ENCODE measurements at regions not wholly inside any gene's neighbourhood (a gene's known extent, or its start where the extent isn't known, plus 50 kb on each side); places are given as distances from the start of the nearest gene placed in this dataset.
"Not testable (repeated sequence)": the region's sequence is repeated elsewhere in the genome, so short reads cannot be mapped to it uniquely, and the experiment has no call there.

DNA sequence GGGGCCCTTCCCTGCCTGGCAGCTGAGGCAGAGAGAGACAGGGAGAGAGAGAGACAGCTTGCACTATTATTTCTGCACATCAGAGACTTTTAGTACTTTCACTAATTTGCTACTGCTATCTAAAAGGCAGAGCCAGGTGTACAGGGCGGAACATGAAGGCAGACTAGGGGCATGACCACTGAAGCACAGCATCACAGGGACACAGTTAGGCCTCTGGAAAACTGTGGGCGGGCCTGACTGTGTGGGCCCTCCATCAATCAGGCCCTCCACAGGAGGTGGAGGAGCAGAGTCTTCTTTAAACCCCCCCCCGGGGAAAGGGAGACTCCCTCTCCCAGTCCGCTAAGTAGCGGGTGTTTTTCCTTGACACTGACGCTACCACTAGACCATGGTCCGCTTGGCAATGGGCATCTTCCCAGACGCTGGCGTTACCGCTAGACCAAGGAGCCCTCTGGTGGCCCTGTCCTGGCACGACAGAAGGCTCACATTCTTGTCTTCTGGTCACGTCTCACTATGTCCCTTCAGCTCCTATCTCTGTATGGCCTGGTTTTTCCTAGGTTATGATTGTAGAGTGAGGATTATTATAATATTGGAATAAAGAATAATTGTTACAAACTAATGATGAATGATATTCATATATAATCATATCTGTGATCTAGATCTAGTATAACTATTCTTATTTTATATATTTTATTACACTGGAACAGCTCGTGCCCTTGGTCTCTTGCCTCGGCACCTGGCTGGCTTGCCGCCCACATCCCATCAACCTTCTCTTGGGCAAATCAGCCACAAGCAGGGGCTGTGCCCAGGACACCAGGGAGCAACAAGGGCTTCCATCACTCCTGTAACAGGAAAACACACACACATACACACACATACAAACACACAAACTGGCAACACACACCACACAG, 60.7 kb upstream of the PPP2R2D start:
- H3K27me3 ChIP-seq (replicated peaks in 1 of 2; ENCODE audit: control insufficient read depth in 2 of 2, insufficient read depth in 2 of 2, low read length in 1 of 2); SMC1A ChIA-PET (ENCODE audit: uncharacterized antibody, unreplicated experiment); H3K9ac ChIP-seq (ENCODE audit: control insufficient read depth, insufficient read depth, low read length); CTCF ChIA-PET; FAIRE-seq; H4K20me1 ChIP-seq (ENCODE audit: control insufficient read depth, insufficient read depth); H3K27ac ChIP-seq (ENCODE audit: control insufficient read depth, insufficient read depth); ATAC-seq; H3K4me2 ChIP-seq (ENCODE audit: control insufficient read depth, insufficient read depth); DNase-seq (ENCODE audit: low read depth, low spot score); RAD21 ChIA-PET (ENCODE audit: unreplicated experiment); POLR2A ChIA-PET; H2AFZ ChIP-seq (ENCODE audit: control insufficient read depth, low read depth, low read length); BruUV-seq (replicated peaks); in situ Hi-C loops (cut with MboI); H3K36me3 ChIP-seq (ENCODE audit: control insufficient read depth in 2 of 2, insufficient read depth in 2 of 2, low read length in 1 of 2); H3K9me3 ChIP-seq (replicated peaks; ENCODE audit: control insufficient read depth, insufficient read depth, low read length); H3K4me1 ChIP-seq (ENCODE audit: control insufficient read depth, insufficient read depth, low read length); H3K79me2 ChIP-seq (ENCODE audit: control insufficient read depth, insufficient read depth, low read length); intact Hi-C loops (cut with micrococcal nuclease; ENCODE audit: unreplicated experiment); H3K4me3 ChIP-seq: not testable (repeated sequence)
- 51% methylated on average over 13 of the region's 15 CpGs for WGBS (ENCODE audit: insufficient coverage, insufficient replicate concordance, low lambda C conversion rate, missing lambda C conversion rate)
- TF ChIP-seq, protein P1, sequence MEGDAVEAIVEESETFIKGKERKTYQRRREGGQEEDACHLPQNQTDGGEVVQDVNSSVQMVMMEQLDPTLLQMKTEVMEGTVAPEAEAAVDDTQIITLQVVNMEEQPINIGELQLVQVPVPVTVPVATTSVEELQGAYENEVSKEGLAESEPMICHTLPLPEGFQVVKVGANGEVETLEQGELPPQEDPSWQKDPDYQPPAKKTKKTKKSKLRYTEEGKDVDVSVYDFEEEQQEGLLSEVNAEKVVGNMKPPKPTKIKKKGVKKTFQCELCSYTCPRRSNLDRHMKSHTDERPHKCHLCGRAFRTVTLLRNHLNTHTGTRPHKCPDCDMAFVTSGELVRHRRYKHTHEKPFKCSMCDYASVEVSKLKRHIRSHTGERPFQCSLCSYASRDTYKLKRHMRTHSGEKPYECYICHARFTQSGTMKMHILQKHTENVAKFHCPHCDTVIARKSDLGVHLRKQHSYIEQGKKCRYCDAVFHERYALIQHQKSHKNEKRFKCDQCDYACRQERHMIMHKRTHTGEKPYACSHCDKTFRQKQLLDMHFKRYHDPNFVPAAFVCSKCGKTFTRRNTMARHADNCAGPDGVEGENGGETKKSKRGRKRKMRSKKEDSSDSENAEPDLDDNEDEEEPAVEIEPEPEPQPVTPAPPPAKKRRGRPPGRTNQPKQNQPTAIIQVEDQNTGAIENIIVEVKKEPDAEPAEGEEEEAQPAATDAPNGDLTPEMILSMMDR (IDR thresholded peaks at IDR 0.05 in 2 of 3, conservative IDR thresholded peaks at IDR 0.05 in 1 of 3; ENCODE audit: control insufficient read depth in 2 of 3, extremely low read depth in 1 of 3, insufficient read depth in 1 of 3, low read depth in 3 of 3, low read length in 3 of 3): peak in 1 of 3 experiments; percentile 19; a peak in 1 of 6 replicates
- TF ChIP-seq RAD21 (IDR thresholded peaks at IDR 0.05; ENCODE audit: insufficient read depth, low read depth, low read length): peak; percentile 16; the same call in 1 of the 2 replicates
- TF ChIP-seq, protein P2, sequence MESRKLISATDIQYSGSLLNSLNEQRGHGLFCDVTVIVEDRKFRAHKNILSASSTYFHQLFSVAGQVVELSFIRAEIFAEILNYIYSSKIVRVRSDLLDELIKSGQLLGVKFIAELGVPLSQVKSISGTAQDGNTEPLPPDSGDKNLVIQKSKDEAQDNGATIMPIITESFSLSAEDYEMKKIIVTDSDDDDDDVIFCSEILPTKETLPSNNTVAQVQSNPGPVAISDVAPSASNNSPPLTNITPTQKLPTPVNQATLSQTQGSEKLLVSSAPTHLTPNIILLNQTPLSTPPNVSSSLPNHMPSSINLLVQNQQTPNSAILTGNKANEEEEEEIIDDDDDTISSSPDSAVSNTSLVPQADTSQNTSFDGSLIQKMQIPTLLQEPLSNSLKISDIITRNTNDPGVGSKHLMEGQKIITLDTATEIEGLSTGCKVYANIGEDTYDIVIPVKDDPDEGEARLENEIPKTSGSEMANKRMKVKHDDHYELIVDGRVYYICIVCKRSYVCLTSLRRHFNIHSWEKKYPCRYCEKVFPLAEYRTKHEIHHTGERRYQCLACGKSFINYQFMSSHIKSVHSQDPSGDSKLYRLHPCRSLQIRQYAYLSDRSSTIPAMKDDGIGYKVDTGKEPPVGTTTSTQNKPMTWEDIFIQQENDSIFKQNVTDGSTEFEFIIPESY (IDR thresholded peaks at IDR 0.05): peak; percentile 15; the same call in 1 of the 2 replicates
